K562 (cell line): ENCODE measurements at regions not wholly inside any gene's neighbourhood (a gene's known extent, or its start where the extent isn't known, plus 50 kb on each side); places are given as distances from the start of the nearest gene placed in this dataset.
"Not testable (repeated sequence)": the region's sequence is repeated elsewhere in the genome, so short reads cannot be mapped to it uniquely, and the experiment has no call there.

Source experiments
- ATAC-seq: fragments of 200-7000 bp; cut with Tn5 transposase; 3 replicates; pipeline ENCODE4 v1.9.1; 2020; ENCODE audit warnings: moderate library complexity
- BruUV-seq: library from RNA; stranded (reverse); fragments of 400-500 nt; replicated peaks from 2 replicates; lab custom pipeline; 2021; lab: Mats Ljungman, UMichigan
- CTCF ChIA-PET: fragments of 300-600 bp; formaldehyde crosslinking; extraction: SDS; loops from one replicate; lab custom pipeline; 2021; ENCODE audit warnings: low intra/inter-chr PET ratio; lab: Yijun Ruan, JAX
- POLR2A ChIA-PET: fragments of 300-600, 350-650 bp; sonication (Branson Sonifier 250); formaldehyde crosslinking; extraction: SDS; loops from one replicate; lab custom pipeline; 2021; ENCODE audit warnings: antibody characterized with exemption, inconsistent platforms; lab: Yijun Ruan, JAX
- DNase-seq, 4 experiments: peaks; one replicate each; pipeline versions ENCODE4 v3.0.0 to v3.0.0-alpha.2; 2011 to 2018; ENCODE audit warnings: low spot score in 3 of 4, mixed read lengths in 3 of 4; ENCODE audit errors: extremely low read depth in 1 of 4
- FAIRE-seq: peaks from 2 replicates; lab custom pipeline; 2011; peaks lifted over from hg19 to GRCh38; lab: Jason Lieb, UNC
- H2AFZ ChIP-seq: 2 replicates; pipeline ENCODE4 v1.6.0; 2011; ENCODE audit warnings: low read depth, low read length, control low read depth, inconsistent platforms
- H3K27ac ChIP-seq: fragments of 200-600 bp; 3 replicates; pipeline ENCODE4 v1.8.0; 2011; ENCODE audit warnings: low read depth, mild to moderate bottlenecking, control low read depth, inconsistent platforms, low read length, moderate library complexity, mixed read lengths; ENCODE audit errors: extremely low read depth
- H3K27me3 ChIP-seq, 2 experiments: fragments of 300-600 bp in 1 of 2; 2 replicates in 1 of 2; 3 replicates in 1 of 2; pipeline versions ENCODE4 v1.6.0 to v1.8.0; 2011; ENCODE audit warnings: inconsistent platforms in 2 of 2, low read length in 2 of 2, mild to moderate bottlenecking in 1 of 2, mixed read lengths in 1 of 2, moderate library complexity in 1 of 2; ENCODE audit not compliant: control insufficient read depth in 2 of 2, insufficient read depth in 2 of 2
- H3K36me3 ChIP-seq: fragments of 300-600 bp; 3 replicates; pipeline ENCODE4 v1.8.0; 2011; ENCODE audit warnings: mild to moderate bottlenecking, low read length, inconsistent platforms; ENCODE audit not compliant: control insufficient read depth, insufficient read depth
- H3K4me1 ChIP-seq, 2 experiments: fragments of 200-600 bp in 1 of 2; replicated peaks in 1 of 2; 2 replicates in 1 of 2; 3 replicates in 1 of 2; pipeline versions ENCODE4 v1.5.1 to v1.8.0; 2011; ENCODE audit warnings: inconsistent platforms in 2 of 2, low read length in 2 of 2, mild to moderate bottlenecking in 1 of 2, mixed read lengths in 1 of 2, moderate library complexity in 1 of 2; ENCODE audit not compliant: control insufficient read depth in 2 of 2, insufficient read depth in 2 of 2
- H3K4me2 ChIP-seq: 2 replicates; pipeline ENCODE4 v1.6.1; 2011; ENCODE audit warnings: low read length, control low read depth, inconsistent platforms, mixed read lengths; ENCODE audit not compliant: insufficient read depth
- H3K4me3 ChIP-seq: fragments of 200-600 bp; sonication (generic), shearing (Covaris generic); 2 replicates; pipeline ENCODE4 v1.5.1; 2016; ENCODE audit warnings: control low read depth, inconsistent platforms
- H3K79me2 ChIP-seq: fragments of 200-600 bp; 3 replicates; pipeline ENCODE4 v1.8.0; 2011; ENCODE audit warnings: low read length, inconsistent platforms; ENCODE audit not compliant: control insufficient read depth, insufficient read depth
- H3K9ac ChIP-seq, 2 experiments: 2 replicates each; pipeline versions ENCODE4 v1.6.0 to v1.6.1; 2011; ENCODE audit warnings: low read depth in 2 of 2, low read length in 2 of 2, control low read depth in 1 of 2, inconsistent platforms in 1 of 2, mild to moderate bottlenecking in 1 of 2, mixed read lengths in 1 of 2; ENCODE audit not compliant: insufficient read depth in 1 of 2
- H3K9me1 ChIP-seq: one replicate; pipeline ENCODE4 v1.6.0; 2011; ENCODE audit warnings: inconsistent platforms, mild to moderate bottlenecking, low read length, moderate library complexity; ENCODE audit not compliant: control insufficient read depth, insufficient read depth
- H3K9me3 ChIP-seq: replicated peaks from 2 replicates; pipeline ENCODE4 v1.5.1; 2011; ENCODE audit warnings: low read depth, low read length, inconsistent platforms; ENCODE audit not compliant: control insufficient read depth, insufficient read depth
- H4K20me1 ChIP-seq: replicated peaks from 2 replicates; pipeline ENCODE4 v1.6.1; 2011; ENCODE audit warnings: low read length, inconsistent platforms, mixed read lengths; ENCODE audit not compliant: control insufficient read depth, insufficient read depth
- L3MBTL2 ChIP-seq: fragments of 450-650 bp; IDR thresholded peaks from 2 replicates; pipeline ENCODE4 v1.6.1; 2016; ENCODE audit warnings: mild to moderate bottlenecking, moderate library complexity
- MNT ChIP-seq, 2 experiments: fragments of 450-650 bp; conservative IDR thresholded peaks; 2 replicates each; pipeline ENCODE4 v1.6.1; 2017; ENCODE audit warnings: mild to moderate bottlenecking in 2 of 2, moderate library complexity in 2 of 2
- ZNF146 ChIP-seq: IDR thresholded peaks from one replicate; pipeline ENCODE4 v1.6.1; 2018; ENCODE audit warnings: missing compliant biosample characterization; ENCODE audit not compliant: unreplicated experiment
- WGBS: fragments of 100-300 bp; shearing (Covaris generic); methylation state at CpG from one replicate; pipeline ENCODE4 v1.1.6; 2016; ENCODE audit warnings: low coverage, mixed read lengths; ENCODE audit not compliant: insufficient coverage; ENCODE audit errors: missing lambda C conversion rate; 5-methylcytosine and 5-hydroxymethylcytosine counted together
- in situ Hi-C: fragments of 300-500 bp; cut with MboI; formaldehyde crosslinking; loops from 4 replicates; pipeline ENCODE4 v1.15.0; 2018; ENCODE audit warnings: inconsistent platforms, mixed read lengths
- intact Hi-C: fragments of 100-400 bp; cut with micrococcal nuclease; formaldehyde crosslinking; loops from 2 replicates; pipeline ENCODE4 v1.14.2; 2022

- H3K4me3 ChIP-seq, BruUV-seq, H3K4me1 ChIP-seq, H3K27ac ChIP-seq, H3K27me3 ChIP-seq, H3K79me2 ChIP-seq, H3K9me1 ChIP-seq, DNase-seq, H3K4me2 ChIP-seq, POLR2A ChIA-PET, ATAC-seq, H2AFZ ChIP-seq, in situ Hi-C loops, H3K9ac ChIP-seq, H4K20me1 ChIP-seq, FAIRE-seq, intact Hi-C loops, CTCF ChIA-PET, H3K36me3 ChIP-seq, H3K9me3 ChIP-seq: not testable (repeated sequence)
- TF ChIP-seq ZNF146 (CRISPR knock-in tag): peak; percentile 37
- whole genome bisulfite sequencing: 54% methylated on average over 3 of the region's 7 CpGs
These were observed 113.9 kb upstream of the OR4F16 start for GRCh38 chr1:800397-800796.

GRCh38 chr1:804378-805115, 118.1 kb upstream of the OR4F16 start:
- H3K4me1 ChIP-seq, H3K9me3 ChIP-seq, H3K79me2 ChIP-seq, H4K20me1 ChIP-seq, H3K27me3 ChIP-seq, intact Hi-C loops, CTCF ChIA-PET, H3K4me2 ChIP-seq, H3K9ac ChIP-seq, H3K9me1 ChIP-seq, BruUV-seq, H3K27ac ChIP-seq, in situ Hi-C loops, H2AFZ ChIP-seq, H3K4me3 ChIP-seq, FAIRE-seq, H3K36me3 ChIP-seq, POLR2A ChIA-PET: not testable (repeated sequence)
- 22% methylated on average over 5 of the region's 6 CpGs for WGBS
- peak; percentile 92 for ATAC-seq
- peak in 1 of 4 experiments; percentile 27 for DNase-seq
- TF ChIP-seq MNT (conservative IDR thresholded peaks at IDR 0.05): 0 out of 4 replicates have a peak, but pooled peaks of 1 of the 2 experiments have one; percentile 33
- TF ChIP-seq L3MBTL2: peak; percentile 55
